GM20000 (cell line): ENCODE measurements at regions not wholly inside any gene's neighbourhood (a gene's known extent, or its start where the extent isn't known, plus 50 kb on each side); places are given as distances from the start of the nearest gene placed in this dataset.

ENCODE experiments used
- DNase-seq: peaks from one replicate; pipeline ENCODE4 v3.0.0; 2012; ENCODE audit warnings: low spot score
- TF ChIP-seq, protein P1 (sequence below): IDR thresholded peaks from 2 replicates; pipeline ENCODE4 v1.5.1; 2012; ENCODE audit warnings: mild to moderate bottlenecking, control low read depth; ENCODE audit errors: extremely low read depth, missing control alignments

GRCh38 chr15:25532269-25533140 is 93.7 kb upstream of the UBE3A start:
- TF ChIP-seq, protein P1, sequence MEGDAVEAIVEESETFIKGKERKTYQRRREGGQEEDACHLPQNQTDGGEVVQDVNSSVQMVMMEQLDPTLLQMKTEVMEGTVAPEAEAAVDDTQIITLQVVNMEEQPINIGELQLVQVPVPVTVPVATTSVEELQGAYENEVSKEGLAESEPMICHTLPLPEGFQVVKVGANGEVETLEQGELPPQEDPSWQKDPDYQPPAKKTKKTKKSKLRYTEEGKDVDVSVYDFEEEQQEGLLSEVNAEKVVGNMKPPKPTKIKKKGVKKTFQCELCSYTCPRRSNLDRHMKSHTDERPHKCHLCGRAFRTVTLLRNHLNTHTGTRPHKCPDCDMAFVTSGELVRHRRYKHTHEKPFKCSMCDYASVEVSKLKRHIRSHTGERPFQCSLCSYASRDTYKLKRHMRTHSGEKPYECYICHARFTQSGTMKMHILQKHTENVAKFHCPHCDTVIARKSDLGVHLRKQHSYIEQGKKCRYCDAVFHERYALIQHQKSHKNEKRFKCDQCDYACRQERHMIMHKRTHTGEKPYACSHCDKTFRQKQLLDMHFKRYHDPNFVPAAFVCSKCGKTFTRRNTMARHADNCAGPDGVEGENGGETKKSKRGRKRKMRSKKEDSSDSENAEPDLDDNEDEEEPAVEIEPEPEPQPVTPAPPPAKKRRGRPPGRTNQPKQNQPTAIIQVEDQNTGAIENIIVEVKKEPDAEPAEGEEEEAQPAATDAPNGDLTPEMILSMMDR: no peak

GRCh38 chr15:25529774-25530173 is 91.0 kb upstream of the UBE3A start:
- no peak for DNase-seq
- TF ChIP-seq, protein P1: no peak

More at GRCh38 chr15:25532269-25533140, 93.7 kb upstream of the UBE3A start:
- DNase-seq: no peak

DNA sequence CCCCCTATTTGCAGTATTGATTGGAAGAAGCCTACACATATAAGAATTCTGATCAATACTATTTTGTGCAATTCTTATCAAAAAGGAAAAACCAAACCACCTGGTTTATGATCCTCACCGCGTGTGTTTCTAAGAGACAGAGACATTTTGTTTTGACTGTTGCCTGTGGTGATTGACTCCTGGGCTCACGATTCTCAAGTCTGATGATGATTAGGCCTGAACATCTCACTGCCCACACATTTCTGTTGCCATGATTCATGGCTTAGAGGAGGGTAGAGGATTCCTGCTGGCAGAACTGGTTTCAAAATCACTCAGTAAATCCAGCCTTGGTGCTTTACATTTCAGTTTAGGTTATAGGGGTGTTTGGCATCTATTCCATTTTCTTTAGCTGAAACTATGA is 88.3 kb upstream of the UBE3A start:
- TF ChIP-seq, protein P1: no peak
- DNase-seq: no peak

- TF ChIP-seq, protein P1: no peak
- no peak for DNase-seq
Observed at GRCh38 chr15:25525741-25526140, 86.9 kb upstream of the UBE3A start.

GRCh38 chr15:25515633-25516032 is 76.8 kb upstream of the UBE3A start:
- TF ChIP-seq, protein P1: no peak
- no peak for DNase-seq

- DNase-seq: no peak
- TF ChIP-seq, protein P1: no peak
Observed at GRCh38 chr15:25514522-25514921, 75.7 kb upstream of the UBE3A start.

- no peak for DNase-seq
- TF ChIP-seq, protein P1: no peak
Observed at GRCh38 chr15:25512957-25513356, 74.1 kb upstream of the UBE3A start.
